K562 (cell line): ENCODE measurements at regions not wholly inside any gene's neighbourhood (a gene's known extent, or its start where the extent isn't known, plus 50 kb on each side); places are given as distances from the start of the nearest gene placed in this dataset.

Experiments used
- BCL6 ChIP-seq: fragments of 250-450 bp; sonication (Bioruptor Pico); IDR thresholded peaks from 2 replicates; pipeline ENCODE4 v1.4.0; 2020
- CHD2 ChIP-seq: IDR thresholded peaks from 2 replicates; pipeline ENCODE4 v1.6.1; 2011; ENCODE audit warnings: low read depth, low read length
- HCFC1 ChIP-seq: IDR thresholded peaks from 2 replicates; pipeline ENCODE4 v1.6.1; 2012; ENCODE audit warnings: low read depth, low read length, improper control_type of control experiment
- HEY1 ChIP-seq: fragments of 250-450 bp; sonication (Bioruptor Pico); IDR thresholded peaks from 2 replicates; pipeline ENCODE4 v1.5.0; 2020; ENCODE audit warnings: mild to moderate bottlenecking, moderate library complexity, borderline replicate concordance
- HNRNPL ChIP-seq: fragments of 200-400 bp; formaldehyde crosslinking; IDR thresholded peaks from 2 replicates; pipeline ENCODE4 v1.6.1; 2017; ENCODE audit warnings: low read depth, mild to moderate bottlenecking, low read length
- HSF4 ChIP-seq: fragments of 250-450 bp; sonication (Bioruptor Pico); IDR thresholded peaks from 2 replicates; pipeline ENCODE4 v2.1.2; 2022; ENCODE audit warnings: mild to moderate bottlenecking, moderate library complexity, borderline replicate concordance
- L3MBTL2 ChIP-seq: fragments of 450-650 bp; IDR thresholded peaks from 2 replicates; pipeline ENCODE4 v1.6.1; 2016; ENCODE audit warnings: mild to moderate bottlenecking, moderate library complexity
- NEUROD1 ChIP-seq: fragments of 150-350 bp; IDR thresholded peaks from 2 replicates; pipeline ENCODE4 v1.6.1; 2014; ENCODE audit warnings: borderline replicate concordance, low read length, low read depth; ENCODE audit not compliant: partially characterized antibody
- NUFIP1 ChIP-seq: fragments of 450-650 bp; IDR thresholded peaks from 2 replicates; pipeline ENCODE4 v1.6.1; 2018; ENCODE audit not compliant: partially characterized antibody
- POLR2AphosphoS5 ChIP-seq: IDR thresholded peaks from 2 replicates; pipeline ENCODE4 v1.6.1; 2011; ENCODE audit warnings: mild to moderate bottlenecking, low read depth, low read length, moderate library complexity; ENCODE audit not compliant: control insufficient read depth, insufficient read depth
- RBM39 ChIP-seq: fragments of 200-400 bp; formaldehyde crosslinking; optimal IDR thresholded peaks from 2 replicates; pipeline ENCODE3; 2018; ENCODE audit warnings: low read depth, low read length
- ZNF253 ChIP-seq: fragments of 250-450 bp; sonication (Bioruptor Pico); conservative IDR thresholded peaks from 2 replicates; pipeline ENCODE4 v1.6.1; 2021; ENCODE audit warnings: mild to moderate bottlenecking
- ZNF764 ChIP-seq: fragments of 250-450 bp; sonication (Bioruptor Pico); IDR thresholded peaks from 2 replicates; pipeline ENCODE4 v1.4.0; 2020; ENCODE audit warnings: low read depth, mild to moderate bottlenecking, moderate library complexity
- TF ChIP-seq, protein P1 (sequence below): sonication (generic); formaldehyde crosslinking; IDR thresholded peaks from 2 replicates; pipeline ENCODE4 v1.8.1; 2022; ENCODE audit warnings: missing genetic modification reagents
- TF ChIP-seq, protein P2 (sequence below): fragments of 450-650 bp; IDR thresholded peaks from 2 replicates; pipeline ENCODE4 v1.6.1; 2018; ENCODE audit warnings: mild to moderate bottlenecking, low read depth; ENCODE audit not compliant: partially characterized antibody
- TF ChIP-seq, protein P3 (sequence below): fragments of 250-450 bp; sonication (Bioruptor Pico); IDR thresholded peaks from 2 replicates; pipeline ENCODE4 v1.9.0; 2021; ENCODE audit warnings: mild to moderate bottlenecking
- TF ChIP-seq, protein P4 (sequence below): fragments of 250-450 bp; sonication (Bioruptor Pico); IDR thresholded peaks from 2 replicates; pipeline ENCODE4 v1.5.0; 2021; ENCODE audit warnings: mild to moderate bottlenecking, borderline replicate concordance
- TF ChIP-seq, protein P5 (sequence below): sonication (generic); formaldehyde crosslinking; IDR thresholded peaks from 2 replicates; pipeline ENCODE4 v1.8.0; 2022; ENCODE audit warnings: missing genetic modification reagents, mild to moderate bottlenecking, borderline replicate concordance

DNA sequence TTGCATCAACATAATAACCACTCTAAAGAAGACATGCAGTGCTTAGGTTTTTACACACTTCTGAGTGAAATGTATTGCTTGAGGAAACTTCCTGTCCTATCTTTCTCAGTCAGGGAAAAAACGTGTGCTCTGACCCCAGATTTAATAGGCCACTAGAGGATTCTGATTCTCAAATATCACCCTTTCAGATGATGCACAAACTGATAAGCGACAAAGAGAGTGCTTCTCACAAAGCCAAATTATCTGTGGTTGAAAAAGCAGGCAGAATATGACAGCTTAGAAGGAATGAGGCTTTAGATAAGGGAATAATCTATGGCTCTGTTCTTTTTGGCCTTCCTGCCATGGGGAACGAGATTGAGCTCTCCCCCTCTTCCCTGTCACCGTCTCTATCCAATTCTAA, 583.4 kb upstream of the SGO1 start (continued):
- no peak for TF ChIP-seq NEUROD1
- TF ChIP-seq HSF4 = no peak
- TF ChIP-seq HEY1 (CRISPR knock-in tag) = no peak
- TF ChIP-seq, protein P1, sequence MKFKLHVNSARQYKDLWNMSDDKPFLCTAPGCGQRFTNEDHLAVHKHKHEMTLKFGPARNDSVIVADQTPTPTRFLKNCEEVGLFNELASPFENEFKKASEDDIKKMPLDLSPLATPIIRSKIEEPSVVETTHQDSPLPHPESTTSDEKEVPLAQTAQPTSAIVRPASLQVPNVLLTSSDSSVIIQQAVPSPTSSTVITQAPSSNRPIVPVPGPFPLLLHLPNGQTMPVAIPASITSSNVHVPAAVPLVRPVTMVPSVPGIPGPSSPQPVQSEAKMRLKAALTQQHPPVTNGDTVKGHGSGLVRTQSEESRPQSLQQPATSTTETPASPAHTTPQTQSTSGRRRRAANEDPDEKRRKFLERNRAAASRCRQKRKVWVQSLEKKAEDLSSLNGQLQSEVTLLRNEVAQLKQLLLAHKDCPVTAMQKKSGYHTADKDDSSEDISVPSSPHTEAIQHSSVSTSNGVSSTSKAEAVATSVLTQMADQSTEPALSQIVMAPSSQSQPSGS (CRISPR knock-in tag) = no peak
- no peak for TF ChIP-seq RBM39
- no peak for TF ChIP-seq POLR2AphosphoS5
- TF ChIP-seq HCFC1 = no peak
- TF ChIP-seq HNRNPL = no peak
- TF ChIP-seq NUFIP1 = no peak
- TF ChIP-seq, protein P2, sequence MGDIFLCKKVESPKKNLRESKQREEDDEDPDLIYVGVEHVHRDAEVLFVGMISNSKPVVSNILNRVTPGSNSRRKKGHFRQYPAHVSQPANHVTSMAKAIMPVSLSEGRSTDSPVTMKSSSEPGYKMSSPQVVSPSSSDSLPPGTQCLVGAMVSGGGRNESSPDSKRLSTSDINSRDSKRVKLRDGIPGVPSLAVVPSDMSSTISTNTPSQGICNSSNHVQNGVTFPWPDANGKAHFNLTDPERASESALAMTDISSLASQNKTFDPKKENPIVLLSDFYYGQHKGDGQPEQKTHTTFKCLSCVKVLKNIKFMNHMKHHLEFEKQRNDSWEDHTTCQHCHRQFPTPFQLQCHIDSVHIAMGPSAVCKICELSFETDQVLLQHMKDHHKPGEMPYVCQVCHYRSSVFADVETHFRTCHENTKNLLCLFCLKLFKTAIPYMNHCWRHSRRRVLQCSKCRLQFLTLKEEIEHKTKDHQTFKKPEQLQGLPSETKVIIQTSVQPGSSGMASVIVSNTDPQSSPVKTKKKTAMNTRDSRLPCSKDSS = no peak
- TF ChIP-seq ZNF764 (CRISPR knock-in tag) = no peak
- TF ChIP-seq ZNF253 (CRISPR knock-in tag) = no peak
- no peak for TF ChIP-seq L3MBTL2
- TF ChIP-seq, protein P3, sequence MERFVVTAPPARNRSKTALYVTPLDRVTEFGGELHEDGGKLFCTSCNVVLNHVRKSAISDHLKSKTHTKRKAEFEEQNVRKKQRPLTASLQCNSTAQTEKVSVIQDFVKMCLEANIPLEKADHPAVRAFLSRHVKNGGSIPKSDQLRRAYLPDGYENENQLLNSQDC = no peak
- TF ChIP-seq, protein P4, sequence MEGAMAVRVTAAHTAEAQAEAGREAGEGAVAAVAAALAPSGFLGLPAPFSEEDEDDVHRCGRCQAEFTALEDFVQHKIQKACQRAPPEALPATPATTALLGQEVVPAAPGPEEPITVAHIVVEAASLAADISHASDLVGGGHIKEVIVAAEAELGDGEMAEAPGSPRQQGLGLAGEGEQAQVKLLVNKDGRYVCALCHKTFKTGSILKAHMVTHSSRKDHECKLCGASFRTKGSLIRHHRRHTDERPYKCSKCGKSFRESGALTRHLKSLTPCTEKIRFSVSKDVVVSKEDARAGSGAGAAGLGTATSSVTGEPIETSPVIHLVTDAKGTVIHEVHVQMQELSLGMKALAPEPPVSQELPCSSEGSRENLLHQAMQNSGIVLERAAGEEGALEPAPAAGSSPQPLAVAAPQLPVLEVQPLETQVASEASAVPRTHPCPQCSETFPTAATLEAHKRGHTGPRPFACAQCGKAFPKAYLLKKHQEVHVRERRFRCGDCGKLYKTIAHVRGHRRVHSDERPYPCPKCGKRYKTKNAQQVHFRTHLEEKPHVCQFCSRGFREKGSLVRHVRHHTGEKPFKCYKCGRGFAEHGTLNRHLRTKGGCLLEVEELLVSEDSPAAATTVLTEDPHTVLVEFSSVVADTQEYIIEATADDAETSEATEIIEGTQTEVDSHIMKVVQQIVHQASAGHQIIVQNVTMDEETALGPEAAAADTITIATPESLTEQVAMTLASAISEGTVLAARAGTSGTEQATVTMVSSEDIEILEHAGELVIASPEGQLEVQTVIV (CRISPR knock-in tag) = no peak
- TF ChIP-seq, protein P5, sequence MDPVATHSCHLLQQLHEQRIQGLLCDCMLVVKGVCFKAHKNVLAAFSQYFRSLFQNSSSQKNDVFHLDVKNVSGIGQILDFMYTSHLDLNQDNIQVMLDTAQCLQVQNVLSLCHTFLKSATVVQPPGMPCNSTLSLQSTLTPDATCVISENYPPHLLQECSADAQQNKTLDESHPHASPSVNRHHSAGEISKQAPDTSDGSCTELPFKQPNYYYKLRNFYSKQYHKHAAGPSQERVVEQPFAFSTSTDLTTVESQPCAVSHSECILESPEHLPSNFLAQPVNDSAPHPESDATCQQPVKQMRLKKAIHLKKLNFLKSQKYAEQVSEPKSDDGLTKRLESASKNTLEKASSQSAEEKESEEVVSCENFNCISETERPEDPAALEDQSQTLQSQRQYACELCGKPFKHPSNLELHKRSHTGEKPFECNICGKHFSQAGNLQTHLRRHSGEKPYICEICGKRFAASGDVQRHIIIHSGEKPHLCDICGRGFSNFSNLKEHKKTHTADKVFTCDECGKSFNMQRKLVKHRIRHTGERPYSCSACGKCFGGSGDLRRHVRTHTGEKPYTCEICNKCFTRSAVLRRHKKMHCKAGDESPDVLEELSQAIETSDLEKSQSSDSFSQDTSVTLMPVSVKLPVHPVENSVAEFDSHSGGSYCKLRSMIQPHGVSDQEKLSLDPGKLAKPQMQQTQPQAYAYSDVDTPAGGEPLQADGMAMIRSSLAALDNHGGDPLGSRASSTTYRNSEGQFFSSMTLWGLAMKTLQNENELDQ (CRISPR knock-in tag) = no peak
- TF ChIP-seq BCL6 (CRISPR knock-in tag) = no peak
- no peak for TF ChIP-seq CHD2
